DMS 273 treated with DMSO at 0.1 percent for 48 hours (cell line): ENCODE measurements at regions not wholly inside any gene's neighbourhood (a gene's known extent, or its start where the extent isn't known, plus 50 kb on each side); places are given as distances from the start of the nearest gene placed in this dataset.
A peak's percentile ranks its signal among the peaks of the same experiment; 100 is the strongest.

Experiments
- DNase-seq: peaks from one replicate; lab custom pipeline; 2025; lab: John Stamatoyannopoulos, UW

GRCh38 chr13:99663185-99663825 lies 162.0 kb downstream of the TM9SF2 start:
- no peak for DNase-seq

- no peak for DNase-seq
These were observed 161.4 kb downstream of the TM9SF2 start for GRCh38 chr13:99662678-99663077.

GRCh38 chr13:99661791-99662190 lies 160.5 kb downstream of the TM9SF2 start:
- no peak for DNase-seq

DNA sequence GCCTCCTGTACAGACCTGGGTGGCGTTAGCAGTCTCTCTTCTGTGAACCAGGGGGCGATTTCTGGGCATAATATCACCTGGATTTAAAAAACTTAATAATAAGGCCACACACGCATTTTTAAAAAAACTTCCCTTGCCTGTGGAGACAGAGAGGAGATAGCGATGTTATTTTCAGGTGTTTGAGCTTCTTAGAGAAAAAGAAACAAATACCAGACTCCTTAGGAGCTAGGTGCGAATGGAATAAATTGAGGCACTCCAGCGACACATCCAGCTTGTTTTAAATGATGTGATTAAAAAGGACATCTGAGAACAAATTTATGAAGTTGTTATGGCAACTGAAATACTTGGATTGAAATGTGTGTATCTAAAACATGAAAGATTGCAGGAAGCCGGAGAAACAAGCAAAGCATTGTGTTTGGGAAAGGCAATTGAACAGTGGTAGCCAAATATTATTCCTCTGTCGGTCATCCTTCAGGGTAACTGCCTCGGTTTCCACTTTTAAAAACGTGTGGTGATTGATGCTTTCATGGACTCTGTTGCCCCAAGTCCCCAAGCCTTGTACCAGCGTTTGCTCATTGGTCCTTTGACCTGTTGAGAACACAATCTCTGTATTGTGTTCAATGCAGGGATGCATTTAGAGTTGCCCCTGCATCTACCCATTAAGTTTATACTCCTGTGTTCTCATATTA lies 158.7 kb downstream of the TM9SF2 start:
- DNase-seq: no peak

DNA sequence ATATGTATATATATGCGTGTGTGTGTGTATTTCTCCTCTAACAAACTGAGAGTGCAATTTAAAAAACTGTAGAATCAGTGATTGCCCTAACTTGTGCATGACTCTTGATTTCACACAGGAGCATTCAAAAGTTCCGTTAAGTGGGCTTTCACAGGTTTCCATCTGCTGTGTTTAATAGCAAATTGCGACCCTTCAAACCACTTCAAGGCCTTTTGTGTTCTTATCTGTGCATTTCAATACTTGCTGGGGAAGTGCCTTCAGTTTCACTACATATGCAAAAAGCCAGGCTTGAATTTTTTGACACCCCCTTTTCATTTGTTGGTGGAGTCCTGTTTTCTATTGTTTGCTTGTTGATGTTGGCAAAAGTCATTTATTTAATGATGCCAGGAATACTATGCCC lies 158.0 kb downstream of the TM9SF2 start:
- no peak for DNase-seq

DNA sequence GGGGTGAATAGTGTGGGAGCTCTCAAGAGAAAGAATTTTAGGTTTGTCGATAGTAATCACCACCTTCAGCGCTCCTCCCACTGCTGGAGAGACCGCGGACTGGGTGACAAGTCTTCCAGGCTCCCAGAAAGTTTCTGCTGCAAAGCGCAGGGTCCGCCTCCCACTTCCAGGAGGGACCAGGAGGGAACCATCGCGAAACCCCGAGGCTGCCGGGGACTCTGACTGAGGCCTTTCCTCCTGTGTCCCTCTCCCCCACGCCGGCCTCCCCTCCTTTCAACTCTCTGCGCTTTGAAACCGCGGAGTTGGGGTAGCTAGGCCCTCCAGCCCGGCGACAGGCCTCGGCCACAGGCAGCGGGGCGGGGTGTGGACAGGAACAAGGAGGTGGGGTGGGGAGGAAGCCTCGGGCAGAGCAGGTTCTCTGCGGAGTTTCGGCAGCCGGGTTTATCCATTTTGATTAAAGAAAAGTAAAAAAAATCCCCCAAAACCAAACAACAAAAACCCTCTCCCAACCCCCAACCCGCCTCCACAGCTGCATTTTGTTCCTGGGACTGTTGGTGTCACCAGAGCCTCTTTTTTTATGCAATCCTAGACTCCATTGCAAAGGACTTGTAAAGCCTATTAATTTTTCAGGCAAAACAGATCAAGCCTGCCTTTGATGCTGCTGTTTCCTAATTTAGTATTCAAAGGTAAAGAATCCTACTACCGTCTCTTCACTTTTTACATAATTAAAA lies 157.2 kb downstream of the TM9SF2 start:
- peak; percentile 63 for DNase-seq

DNA sequence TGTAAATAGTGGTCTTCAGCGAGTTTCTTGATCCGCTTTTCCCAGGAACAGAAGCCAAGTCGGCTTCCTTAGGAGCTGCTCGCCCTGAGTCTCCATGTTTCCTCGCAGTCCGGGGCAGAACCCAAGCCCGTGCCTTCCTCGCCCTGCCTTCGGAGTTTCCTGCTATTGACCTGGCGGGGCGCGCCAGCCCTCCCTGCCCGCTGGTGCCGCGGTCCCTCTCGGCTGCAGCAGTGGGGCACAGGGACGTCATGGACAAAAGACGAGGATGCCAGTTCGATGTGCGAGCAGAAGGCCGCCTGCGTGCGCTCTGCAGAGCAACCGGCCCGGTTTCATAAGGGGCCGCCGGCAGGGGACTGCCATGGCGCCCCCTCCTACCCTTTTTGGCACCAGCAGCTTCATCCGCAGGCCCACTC lies 156.6 kb downstream of the TM9SF2 start:
- DNase-seq: no peak

DNA sequence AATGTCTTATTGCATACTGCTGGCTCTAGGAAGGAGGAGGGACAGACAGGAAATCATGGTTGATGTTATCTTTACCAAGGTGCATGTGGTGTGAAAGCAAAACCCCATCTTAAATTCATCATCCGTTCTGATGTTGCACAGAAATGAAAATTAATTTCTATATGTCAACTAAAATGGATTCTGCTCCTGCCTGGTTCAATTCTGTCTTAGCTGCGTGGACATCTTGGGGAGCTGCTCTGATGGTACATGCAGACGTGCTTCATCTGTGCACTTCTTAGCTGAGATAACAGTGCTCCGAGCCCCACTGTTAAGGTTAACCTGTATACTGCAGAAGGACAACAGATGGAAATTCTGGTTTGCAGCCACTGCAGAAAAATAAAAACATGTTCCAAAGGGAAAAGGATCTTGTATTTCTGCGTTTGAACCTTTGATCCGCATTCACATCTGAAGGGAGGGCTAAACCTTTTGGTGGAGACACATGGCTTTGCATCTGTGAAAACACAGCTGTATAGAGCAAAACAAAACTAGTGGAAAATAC lies 155.6 kb downstream of the TM9SF2 start:
- peak; percentile 40 for DNase-seq

- peak; percentile 64 for DNase-seq
These were observed 154.9 kb downstream of the TM9SF2 start for GRCh38 chr13:99656092-99656745.

GRCh38 chr13:99655351-99656091 lies 154.2 kb downstream of the TM9SF2 start:
- no peak for DNase-seq

DNA sequence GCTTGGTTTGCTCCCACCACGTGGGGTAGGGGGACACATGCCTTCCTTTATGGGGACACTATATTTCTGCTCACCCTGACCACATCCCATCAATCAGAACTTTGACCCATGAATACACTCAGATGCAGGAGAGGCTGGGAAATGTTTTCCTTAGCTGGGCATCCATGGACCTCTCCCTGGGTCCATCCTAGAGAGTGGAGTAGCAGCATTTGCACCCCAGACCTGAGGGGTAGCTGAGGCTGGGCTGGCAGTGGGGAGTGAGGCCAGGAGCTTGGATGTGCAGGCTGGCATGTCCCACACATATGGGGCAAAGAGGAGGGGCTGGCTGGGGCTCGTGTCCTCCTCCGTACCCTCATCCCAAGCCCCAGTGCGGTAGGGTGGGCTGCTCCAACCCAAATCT lies 152.8 kb downstream of the TM9SF2 start:
- no peak for DNase-seq

GRCh38 chr13:99653526-99653925 lies 152.3 kb downstream of the TM9SF2 start:
- DNase-seq: no peak

GRCh38 chr13:99652901-99653300 lies 151.6 kb downstream of the TM9SF2 start:
- no peak for DNase-seq

- no peak for DNase-seq
These were observed 150.9 kb downstream of the TM9SF2 start for GRCh38 chr13:99652141-99652540.

DNA sequence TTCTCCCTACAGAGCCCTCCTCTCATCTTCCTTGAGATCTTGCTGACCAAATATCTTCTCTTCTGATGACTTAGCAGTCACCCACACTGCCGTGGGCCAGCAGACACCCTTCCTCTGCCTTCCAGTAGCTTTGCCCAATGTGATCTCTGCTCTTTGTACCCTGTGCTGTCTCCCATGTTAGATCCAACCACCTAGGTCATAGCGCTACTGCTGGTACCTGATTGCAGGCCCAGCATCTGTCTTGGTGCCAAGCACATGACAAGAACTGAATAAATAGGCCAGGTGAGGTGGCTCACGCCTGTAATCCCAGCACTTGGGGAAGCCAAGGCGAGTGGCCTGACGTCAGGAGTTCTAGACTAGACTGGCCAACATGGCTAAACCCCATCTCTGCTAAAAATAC lies 149.7 kb downstream of the TM9SF2 start:
- no peak for DNase-seq

- no peak for DNase-seq
These were observed 149.1 kb downstream of the TM9SF2 start for GRCh38 chr13:99650410-99650809.

- DNase-seq: no peak
These were observed 147.7 kb downstream of the TM9SF2 start for GRCh38 chr13:99648927-99649326.

- no peak for DNase-seq
These were observed 146.9 kb downstream of the TM9SF2 start for GRCh38 chr13:99648066-99648665.

DNA sequence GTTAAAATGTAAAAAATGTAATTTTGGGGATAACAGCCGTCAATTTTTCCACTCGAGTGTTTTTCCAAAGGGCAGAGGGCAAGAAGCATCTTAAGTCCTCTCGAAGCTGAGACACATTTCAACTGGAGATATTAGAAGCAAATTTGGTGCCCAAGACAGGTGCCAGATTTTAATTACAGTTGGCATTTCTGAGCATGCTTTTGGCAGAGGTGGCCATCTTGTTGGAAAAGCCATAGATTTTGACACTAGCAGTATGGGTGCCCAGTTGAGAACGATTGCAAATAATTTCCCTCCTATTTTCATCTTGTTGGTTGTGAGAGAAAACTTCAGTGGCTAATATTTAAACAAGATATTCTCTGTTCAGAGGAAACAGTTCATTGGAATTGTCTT lies 146.3 kb downstream of the TM9SF2 start:
- DNase-seq: no peak

GRCh38 chr13:99646866-99647595 lies 145.8 kb downstream of the TM9SF2 start:
- no peak for DNase-seq

GRCh38 chr13:99642841-99643240 lies 141.6 kb downstream of the TM9SF2 start:
- DNase-seq: no peak
